SKM-1 (cell line): ENCODE measurements at regions not wholly inside any gene's neighbourhood (a gene's known extent, or its start where the extent isn't known, plus 50 kb on each side); places are given as distances from the start of the nearest gene placed in this dataset.
"Not testable (repeated sequence)": the region's sequence is repeated elsewhere in the genome, so short reads cannot be mapped to it uniquely, and the experiment has no call there.

Experiments
- DNase-seq: peaks from one replicate; lab custom pipeline; 2025; ENCODE audit not compliant: unreplicated experiment; lab: John Stamatoyannopoulos, UW

DNA sequence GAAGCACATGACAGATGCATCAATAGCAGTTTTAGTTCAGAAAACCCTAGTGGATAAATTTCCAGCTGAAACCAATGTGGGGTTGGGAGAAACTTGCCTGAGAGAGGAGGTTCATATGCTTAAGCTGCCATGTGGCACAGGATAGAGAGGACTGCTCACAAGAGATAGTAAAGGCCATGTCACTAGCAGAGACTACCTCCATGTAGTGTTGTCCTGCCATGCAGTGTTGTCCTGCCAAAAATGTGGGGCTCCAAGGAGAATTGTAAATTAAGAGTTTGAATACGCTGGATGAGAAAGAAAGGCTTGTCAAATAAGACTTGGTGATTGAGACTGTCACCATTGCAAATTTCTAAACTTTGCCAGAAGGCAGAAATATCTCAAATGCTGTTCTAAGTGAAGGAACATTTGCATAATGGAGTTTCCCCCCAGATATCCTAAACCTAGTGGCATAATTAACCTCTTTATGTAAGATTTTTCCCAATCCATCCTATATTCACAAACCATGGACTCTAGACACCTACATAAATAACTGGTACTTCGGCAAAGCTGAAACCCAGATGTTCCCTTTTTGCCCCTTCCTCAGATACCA lies 938.3 kb upstream of the ALCAM start:
- no peak for DNase-seq

DNA sequence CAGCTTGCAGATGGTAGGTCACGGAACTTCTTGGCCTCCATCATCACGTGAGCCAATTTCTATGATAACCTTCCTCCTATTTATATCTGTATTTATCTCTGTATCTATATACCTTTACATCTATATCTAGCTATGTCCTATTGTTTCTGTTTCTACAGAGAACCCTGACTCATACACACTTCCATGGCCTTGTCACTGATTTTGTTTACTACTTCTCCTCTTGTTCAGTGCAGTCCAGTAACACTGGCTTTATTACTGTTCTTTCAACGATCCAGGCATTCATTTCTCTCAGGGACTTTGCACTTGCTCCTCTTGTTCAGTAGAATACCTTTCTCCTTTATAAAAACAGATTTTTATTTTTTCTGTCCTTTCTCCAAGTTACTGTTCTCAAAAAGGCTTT lies 937.0 kb upstream of the ALCAM start:
- DNase-seq, result no peak

DNA sequence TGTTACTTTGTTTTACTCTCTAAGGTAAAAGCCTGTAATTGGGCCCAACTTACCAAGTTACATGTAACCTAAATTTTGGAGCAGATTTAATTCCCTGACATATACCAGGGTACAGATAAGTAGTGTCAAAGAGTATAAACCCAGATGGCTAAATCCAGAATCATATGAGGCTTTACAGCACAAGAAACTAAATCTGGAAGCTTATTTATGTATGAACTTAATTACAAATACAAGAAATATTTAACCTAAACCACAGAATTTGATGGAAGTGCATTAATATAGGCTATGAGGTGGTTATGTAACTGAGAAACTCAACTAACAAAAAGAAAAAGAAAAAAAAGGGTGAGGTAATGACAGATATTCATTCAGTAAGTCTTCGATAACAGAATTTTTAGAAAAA lies 930.2 kb upstream of the ALCAM start:
- DNase-seq, result no peak

DNA sequence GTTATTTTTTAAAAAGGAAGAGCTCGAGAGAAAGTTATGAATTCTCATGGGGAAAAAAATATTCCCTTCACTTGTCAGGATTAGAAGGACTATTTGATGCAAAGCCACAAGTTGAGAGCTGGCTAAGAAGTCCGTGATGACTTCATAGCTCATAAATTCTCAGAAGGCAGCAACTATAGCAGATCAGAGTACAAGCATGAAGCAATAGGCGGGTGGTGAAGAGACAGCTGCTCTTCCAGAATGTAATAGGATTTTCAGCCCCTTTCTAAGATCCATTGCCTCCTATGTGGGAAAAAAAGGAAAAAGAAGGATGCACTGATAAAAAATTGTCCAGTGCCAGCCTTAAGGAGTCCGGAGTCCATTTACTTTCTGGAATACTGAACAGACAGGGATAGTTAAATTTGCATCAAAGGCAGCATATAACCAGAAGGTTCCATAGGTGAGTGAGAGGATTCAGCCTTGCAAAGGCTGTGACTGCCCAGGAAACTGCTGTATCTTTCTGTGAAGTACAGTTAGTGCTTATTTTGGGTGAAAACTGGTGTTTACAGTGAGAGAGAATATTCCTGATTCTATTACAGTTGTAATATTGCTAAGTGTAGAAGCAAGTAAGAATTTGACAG lies 929.5 kb upstream of the ALCAM start:
- DNase-seq, result no peak

DNA sequence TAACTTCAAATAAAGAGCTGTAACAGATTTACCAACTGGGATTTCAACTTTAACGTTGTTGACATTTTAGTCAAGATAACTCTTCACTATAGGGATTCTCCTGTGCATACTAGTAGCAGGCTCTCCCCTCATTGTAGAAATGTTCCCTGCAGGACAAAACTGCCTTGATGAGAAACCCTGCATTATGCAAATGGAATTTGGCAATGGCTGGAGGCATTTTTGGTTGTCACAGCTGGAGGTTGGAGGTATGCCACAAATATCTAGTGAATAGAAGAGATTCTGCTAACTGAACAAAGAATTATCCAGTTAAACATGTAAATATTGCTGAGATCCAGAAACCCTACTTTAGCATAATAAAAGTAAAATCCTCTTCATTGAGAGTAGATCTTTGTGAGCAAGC lies 928.8 kb upstream of the ALCAM start:
- DNase-seq, result no peak

DNA sequence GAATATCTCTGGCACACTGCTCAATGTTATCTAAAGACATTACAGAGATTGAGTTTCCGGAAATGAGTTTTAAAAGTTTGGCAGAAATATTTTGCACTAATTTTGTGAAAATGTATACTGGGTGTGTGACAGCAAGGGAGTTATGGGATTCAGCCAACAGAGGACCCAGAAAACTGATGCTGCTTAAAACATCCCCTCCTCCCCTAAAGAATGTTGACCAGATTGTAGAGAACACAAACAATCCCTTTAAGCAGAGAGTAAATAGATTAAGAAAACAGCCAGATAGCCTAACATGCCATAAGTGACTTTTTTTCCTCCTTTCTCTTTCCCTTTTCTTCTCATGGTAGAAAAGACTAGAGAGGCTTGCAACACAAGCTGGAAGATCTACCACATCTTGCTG lies 928.0 kb upstream of the ALCAM start:
- DNase-seq, result no peak

DNA sequence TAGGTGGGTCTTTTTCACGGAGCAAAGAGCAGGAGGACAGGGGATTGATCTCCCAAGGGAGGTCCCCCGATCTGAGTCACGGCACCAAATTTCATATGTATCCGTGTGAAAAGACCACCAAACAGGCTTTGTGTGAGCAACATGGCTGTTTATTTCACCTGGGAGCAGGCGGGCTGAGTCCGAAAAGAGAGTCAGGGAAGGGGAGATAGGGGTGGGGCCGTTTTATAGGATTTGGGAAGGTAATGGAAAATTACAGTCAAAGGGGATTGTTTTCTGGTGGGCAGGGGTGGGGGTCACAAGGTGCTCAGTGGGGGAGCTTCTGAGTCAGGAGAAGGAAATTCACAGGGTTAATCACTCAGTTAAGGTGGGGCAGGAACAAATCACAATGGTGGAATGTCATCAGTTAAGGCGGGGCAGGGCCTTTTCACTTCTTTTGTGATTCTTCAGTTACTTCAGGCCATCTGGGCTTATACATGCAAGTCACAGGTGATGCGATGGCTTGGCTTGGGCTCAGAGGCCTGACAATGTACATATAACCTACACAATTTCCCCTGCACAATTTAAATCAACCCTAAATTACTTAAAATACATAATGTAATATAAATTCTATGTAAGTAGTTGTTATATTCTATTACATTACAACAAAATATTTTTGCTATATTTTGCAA lies 921.3 kb upstream of the ALCAM start:
- DNase-seq, result not testable (repeated sequence)

DNA sequence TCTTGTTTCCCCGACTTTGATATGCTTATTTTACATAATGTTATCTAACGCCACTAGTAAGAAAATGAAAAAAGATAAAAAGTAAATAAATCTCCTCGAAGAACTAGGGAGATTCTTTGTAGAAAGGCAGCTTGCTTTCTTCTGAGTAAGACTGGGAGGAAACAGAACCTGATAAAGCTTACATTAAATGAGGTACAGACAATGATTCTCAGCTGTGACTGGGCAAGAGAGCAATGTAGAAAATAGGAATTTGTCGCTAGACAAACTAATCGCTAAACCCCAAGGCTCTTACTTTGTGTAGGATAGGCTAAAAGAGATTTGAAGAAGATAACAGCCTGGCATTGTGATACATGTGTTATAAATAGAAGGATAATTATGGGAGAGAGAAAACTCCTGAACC lies 919.0 kb upstream of the ALCAM start:
- no peak for DNase-seq

DNA sequence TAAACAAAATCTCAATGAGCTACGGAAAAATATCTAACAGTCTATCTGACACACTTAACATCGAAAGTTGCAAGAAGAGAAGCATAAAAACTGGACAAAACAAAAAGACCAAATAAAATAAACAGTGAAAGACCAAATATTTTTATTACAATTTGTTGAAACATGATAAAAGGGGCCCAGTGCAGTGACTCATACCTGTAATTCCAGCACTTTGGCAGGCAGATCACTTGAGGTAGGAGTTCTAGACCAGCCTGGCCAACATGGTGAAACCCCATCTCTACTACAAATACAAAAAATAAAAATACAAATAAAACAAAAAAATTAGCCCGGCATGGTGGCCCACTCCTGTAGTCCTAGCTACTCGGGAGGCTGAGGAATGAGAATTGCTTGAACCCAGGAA lies 914.0 kb upstream of the ALCAM start:
- DNase-seq, result no peak

DNA sequence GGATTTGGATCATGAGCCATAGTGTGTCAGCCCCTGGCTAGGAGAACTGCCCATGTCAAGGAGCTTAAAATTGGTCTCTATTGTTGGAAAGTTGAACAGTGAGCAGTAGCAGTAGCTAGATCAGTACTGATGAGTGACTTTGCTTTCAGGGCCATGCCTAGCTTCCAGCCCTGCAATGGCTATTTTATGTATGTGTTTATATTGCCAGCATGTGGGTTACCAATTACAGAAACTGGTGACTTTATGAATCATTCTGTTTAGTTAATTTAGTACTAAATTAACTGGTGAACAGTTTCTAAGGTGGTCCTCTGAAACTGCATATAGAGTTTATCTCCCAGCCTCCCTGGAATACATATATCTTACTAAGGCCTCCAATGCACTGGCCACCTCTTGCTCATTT lies 908.1 kb upstream of the ALCAM start:
- DNase-seq, result no peak

DNA sequence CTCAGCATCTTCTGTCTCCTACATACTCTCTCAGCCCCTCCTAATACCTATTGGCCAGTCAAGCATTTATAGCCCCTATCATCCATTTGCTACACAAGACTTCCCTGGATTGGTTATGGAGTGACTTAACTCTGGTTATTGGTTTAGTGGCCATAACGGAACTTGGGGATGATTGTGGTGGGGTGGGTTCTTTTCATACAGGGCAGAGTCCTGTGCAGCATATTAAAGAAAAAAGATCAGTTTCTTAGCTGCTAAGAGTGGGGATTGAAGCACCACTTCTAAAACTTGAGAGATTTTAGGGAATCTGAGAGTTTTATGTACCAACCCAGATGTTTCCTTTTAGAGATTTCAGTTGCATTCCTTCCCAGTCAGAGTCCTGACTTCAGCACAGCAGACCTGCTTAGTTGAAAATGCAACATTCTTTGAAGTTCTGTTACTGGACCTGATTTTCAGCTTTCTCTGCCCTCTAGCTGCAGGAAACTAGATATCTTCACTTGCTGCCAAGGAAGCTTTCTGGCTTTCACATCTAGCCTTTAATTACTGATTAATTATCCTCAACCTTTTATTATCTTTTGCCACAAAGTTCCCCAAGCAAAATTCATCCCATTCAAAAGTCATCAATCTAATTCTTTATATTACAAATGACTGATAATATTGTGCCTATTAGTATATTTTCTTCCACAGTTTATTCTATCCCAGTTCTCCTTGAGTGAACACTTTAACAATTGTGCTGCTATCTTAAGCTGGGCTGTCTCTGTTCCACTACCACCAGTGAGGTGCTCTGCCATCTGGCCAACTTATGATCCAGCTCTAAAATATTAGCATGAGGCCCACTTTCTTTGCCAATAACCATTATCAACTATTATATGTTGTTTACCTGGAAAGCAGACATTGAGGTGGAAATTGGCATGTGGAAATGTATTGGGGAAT lies 906.0 kb upstream of the ALCAM start:
- no peak for DNase-seq

DNA sequence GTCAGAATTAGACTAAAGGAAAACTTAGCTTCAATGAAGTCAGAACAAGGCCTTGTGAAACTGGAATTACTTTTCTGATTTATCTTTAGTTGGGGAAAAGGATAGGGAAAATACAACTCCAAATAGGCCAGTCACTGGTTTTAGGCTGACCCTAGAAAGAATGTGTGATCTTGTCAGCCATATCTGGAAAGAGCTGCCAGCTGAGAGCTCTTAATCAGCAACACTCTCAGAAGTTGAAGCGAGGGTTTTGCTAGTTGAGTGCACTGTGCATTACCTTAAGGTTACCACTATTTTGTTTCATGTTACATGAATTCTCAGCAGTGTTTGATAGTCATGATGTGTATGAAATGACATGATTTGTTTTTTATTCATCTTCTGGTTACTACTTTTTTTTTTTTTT lies 905.3 kb upstream of the ALCAM start:
- no peak for DNase-seq

DNA sequence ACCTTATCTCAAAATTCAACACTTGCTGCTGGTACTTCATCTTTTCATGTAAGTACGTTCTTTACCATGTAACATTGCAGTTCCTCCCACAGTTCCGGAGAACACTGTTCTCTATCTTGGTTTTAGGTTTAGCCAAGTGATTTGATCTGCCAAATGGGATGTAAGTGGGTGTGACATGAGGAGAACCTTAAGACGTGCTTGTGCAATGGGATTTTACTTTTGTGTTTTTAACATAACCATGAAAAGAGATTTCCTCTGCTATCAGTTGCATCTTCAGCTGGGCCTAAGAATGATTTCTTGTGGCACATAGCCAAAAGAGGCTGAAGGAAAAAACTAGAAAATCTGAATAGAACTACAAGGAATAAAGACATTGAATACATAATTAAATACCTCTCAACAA lies 894.5 kb upstream of the ALCAM start:
- DNase-seq, result no peak

DNA sequence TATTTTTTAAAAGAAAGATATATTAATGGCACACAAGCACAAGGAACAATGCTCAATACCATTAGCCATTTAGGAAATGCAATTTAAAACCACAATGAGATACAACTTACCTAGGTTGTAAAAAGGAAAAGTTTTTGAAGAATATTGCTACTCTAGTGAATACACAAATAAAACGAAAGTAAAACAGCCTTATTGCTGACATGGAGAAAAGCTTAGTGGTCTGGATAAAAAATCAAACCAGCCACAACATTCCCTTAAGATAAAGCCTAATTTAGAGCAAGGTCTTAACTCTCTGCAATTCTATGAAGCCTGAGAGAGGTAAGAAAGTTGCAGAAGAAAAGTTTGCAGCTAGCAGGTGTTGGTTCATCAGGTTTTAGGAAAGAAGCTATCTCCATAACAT lies 892.7 kb upstream of the ALCAM start:
- no peak for DNase-seq

DNA sequence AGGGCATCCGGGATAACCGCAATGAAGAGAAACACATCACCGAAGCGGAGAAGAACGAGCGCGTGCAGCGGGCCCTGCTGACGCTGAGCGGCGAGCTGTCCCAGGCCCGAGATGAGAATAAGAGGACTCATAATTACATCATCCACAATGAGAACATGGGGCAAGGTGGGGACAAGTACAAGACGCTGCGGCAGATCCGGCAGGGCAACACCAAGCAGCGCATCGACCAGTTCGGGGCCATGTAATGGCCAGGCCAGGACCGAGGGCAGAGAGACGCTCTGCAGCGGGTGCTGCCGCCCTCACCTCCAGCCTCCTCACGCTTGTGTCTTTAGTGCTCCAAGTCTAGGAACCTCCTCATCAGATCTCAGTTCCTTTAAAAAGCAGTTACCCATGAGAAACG lies 863.7 kb upstream of the ALCAM start:
- no peak for DNase-seq

DNA sequence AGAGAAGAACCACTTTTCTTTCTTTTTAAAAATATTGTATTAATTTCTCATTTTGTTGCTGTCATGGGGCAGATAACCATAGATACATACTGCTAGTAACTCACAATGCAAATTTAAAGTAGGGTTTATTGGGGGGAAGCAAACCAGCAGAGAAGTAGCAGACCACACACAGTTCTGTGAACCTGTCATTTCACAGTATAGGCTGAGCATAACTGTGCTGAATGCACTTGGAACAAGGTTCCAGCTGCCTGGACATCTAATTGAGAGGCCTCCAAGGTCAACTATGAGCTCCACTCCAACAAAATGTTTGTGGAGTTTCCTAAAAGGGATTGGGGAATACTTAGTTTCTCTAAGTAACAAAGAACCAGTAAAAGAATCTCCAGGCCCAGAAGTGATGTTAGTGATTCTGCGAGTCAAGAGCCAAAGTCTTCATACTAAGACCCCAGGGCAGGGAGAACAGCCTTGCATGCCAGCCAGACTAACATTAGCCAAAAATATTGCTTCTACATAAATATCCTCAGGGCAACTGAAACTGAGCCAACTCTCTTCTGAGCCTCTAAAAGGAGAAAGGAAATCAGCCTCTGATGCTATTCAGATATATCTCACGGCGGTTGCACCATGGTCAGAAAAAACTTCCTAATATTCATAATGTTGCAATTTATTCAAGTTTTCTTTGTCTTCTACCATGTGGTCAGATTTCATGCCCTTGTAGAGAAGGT lies 856.4 kb upstream of the ALCAM start:
- no peak for DNase-seq

DNA sequence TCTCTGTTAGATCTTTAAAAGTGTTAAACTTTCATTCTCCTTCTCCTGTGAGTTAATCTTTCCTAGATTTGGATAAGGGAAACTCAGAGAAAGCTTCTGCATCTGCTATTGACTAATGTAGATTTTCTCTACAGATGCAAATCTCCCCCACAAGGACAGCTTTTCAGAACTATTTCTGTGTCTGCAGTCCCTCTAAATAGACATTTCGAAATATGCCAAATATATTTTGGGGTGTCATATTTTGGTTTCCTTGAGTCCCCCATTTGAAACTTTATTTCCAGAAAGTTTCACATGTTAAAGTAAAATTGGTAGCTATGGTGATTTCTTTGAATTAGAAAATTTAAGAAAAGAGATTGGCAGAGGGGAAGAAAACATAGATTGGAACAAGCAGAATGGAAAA lies 852.3 kb upstream of the ALCAM start:
- no peak for DNase-seq

DNA sequence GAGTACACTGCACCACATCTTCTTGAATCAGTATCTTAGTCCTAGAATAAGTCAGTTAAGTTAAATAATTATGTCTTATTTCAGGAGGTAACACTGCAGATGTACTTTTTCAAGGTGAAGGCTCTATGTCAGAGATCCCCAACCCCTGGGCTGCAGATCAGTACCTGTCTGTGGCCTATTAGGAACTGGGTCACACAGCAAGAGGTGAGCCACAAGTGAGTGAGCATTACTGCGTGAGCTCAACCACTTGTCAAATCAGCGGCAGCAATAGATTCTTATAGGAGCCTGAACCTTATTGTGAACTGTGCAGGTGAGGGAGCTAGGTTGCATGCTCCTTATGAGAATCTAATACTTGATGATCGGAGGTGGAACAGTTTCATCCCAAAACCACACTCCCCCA lies 851.9 kb upstream of the ALCAM start:
- DNase-seq, result no peak

DNA sequence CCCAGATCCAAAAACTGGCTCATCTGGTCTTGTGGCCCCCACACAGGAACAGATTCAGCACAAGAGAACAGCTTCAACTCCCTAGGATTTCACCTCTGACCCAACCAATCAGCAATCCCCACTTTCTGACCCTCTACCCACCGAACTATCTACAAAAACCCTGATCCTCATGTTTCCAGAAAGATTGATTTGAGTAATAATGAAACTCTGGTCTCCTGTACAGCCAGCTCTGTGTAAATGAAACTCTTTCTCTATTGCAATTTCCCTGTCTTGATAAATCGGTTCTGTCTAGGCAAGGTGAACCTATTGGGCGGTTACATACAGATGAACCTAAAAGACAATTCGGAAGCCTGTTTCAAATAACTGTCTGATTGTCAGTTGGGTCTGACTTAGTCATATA lies 847.6 kb upstream of the ALCAM start:
- no peak for DNase-seq

DNA sequence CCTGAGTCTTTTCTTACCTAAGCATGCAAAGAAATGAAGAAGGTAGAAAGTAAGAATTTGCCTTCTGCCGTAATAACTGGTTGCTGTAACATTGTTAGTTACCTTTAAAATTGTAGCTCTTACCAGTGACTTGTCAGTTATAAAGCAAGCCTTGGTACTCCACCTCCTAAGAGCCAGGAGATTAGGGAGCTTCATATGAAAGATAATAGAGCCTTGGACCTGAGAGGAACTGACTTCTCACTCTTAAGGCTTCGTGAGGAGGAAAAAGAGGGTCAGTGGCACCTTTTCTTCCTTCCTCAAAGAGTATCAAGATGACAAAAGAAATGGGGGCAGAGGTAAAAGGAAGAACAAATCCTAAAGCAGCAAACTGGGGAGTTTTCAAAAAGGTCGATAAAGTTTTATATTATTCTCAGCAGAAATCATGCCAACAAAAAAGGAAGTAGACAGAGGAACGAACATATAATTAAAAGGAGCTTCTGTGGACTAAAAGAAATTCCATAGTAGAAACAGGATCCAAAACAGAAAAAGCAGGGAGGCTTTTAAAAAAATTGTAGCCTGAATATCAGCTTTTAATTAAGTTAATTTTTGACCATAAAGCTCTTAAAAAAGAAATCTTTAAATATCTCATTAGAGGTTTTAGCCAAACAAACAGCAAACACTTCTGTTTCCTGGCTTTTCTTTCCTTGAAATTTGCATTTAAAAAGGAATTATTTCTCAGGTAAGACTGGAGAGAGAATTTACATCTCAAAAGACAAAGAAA lies 847.1 kb upstream of the ALCAM start:
- peak; percentile 11 for DNase-seq
